SK-N-SH (cell line): ENCODE measurements at regions not wholly inside any gene's neighbourhood (a gene's known extent, or its start where the extent isn't known, plus 50 kb on each side); places are given as distances from the start of the nearest gene placed in this dataset.

ENCODE experiments used
- CTCF ChIA-PET: fragments of 300-600, 350-600 bp; formaldehyde crosslinking; extraction: SDS; loops from one replicate; lab custom pipeline; 2021; lab: Yijun Ruan, JAX
- POLR2A ChIA-PET: fragments of 350-600 bp; sonication (Branson Sonifier 250); formaldehyde crosslinking; extraction: SDS; loops from one replicate; lab custom pipeline; 2020; ENCODE audit warnings: antibody characterized with exemption, inconsistent platforms; lab: Yijun Ruan, JAX
- DNase-seq: peaks from one replicate; pipeline ENCODE4 v3.0.0; 2012
- H2AFZ ChIP-seq: fragments of 200-600 bp; sonication (generic); 2 replicates; pipeline ENCODE4 v1.8.1; 2016; ENCODE audit warnings: antibody characterized with exemption, mild to moderate bottlenecking, low read depth
- H3F3A ChIP-seq: fragments of 200-600 bp; sonication (generic); replicated peaks from 2 replicates; pipeline ENCODE3; 2016; ENCODE audit warnings: antibody characterized with exemption, mild to moderate bottlenecking; ENCODE audit not compliant: insufficient read depth
- H3K27ac ChIP-seq, 2 experiments: fragments of 200-500 bp in 1 of 2; fragments of 200-600 bp in 1 of 2; sonication (Bioruptor generic) in 1 of 2; sonication (generic), shearing (Covaris generic) in 1 of 2; 2 replicates each; pipeline versions ENCODE4 v1.5.1 to v1.6.1; 2014 to 2016; ENCODE audit warnings: low read depth in 2 of 2, inconsistent platforms in 1 of 2, low read length in 1 of 2, mild to moderate bottlenecking in 1 of 2, mixed read lengths in 1 of 2
- H3K27me3 ChIP-seq: fragments of 200-600 bp; sonication (generic), shearing (Covaris generic); 2 replicates; pipeline ENCODE4 v1.6.1; 2016; ENCODE audit warnings: mixed run types; ENCODE audit not compliant: insufficient read depth
- H3K36me3 ChIP-seq, 2 experiments: fragments of 200-500 bp in 1 of 2; fragments of 200-600 bp in 1 of 2; sonication (Bioruptor generic) in 1 of 2; sonication (generic) in 1 of 2; replicated peaks in 1 of 2; 2 replicates each; pipeline versions ENCODE3 to v1.5.1; 2014 to 2016; ENCODE audit warnings: low read length in 1 of 2, mild to moderate bottlenecking in 1 of 2; ENCODE audit not compliant: insufficient read depth in 2 of 2, control insufficient read depth in 1 of 2
- H3K4me1 ChIP-seq, 2 experiments: fragments of 200-500 bp in 1 of 2; fragments of 200-600 bp in 1 of 2; sonication (Bioruptor generic) in 1 of 2; sonication (generic), shearing (Covaris generic) in 1 of 2; 2 replicates each; pipeline versions ENCODE4 v1.5.1 to v1.6.1; 2014 to 2016; ENCODE audit warnings: low read depth in 1 of 2, low read length in 1 of 2, mixed run types in 1 of 2; ENCODE audit not compliant: insufficient read depth in 2 of 2, control insufficient read depth in 1 of 2
- H3K4me2 ChIP-seq: fragments of 200-600 bp; sonication (generic), shearing (Covaris generic); 2 replicates; pipeline ENCODE4 v1.6.1; 2017; ENCODE audit warnings: mixed run types
- H3K4me3 ChIP-seq, 2 experiments: fragments of 200-500 bp in 1 of 2; fragments of 200-600 bp in 1 of 2; sonication (Bioruptor generic) in 1 of 2; sonication (generic), shearing (Covaris generic) in 1 of 2; 2 replicates each; pipeline versions ENCODE4 v1.5.1 to v1.8.1; 2014 to 2016; ENCODE audit warnings: low read depth in 2 of 2, inconsistent platforms in 1 of 2, low read length in 1 of 2, mild to moderate bottlenecking in 1 of 2, mixed read lengths in 1 of 2, moderate library complexity in 1 of 2
- H3K79me2 ChIP-seq: fragments of 200-600 bp; sonication (generic); 2 replicates; pipeline ENCODE4 v1.8.1; 2017; ENCODE audit warnings: mild to moderate bottlenecking; ENCODE audit not compliant: insufficient read depth
- H3K9ac ChIP-seq: fragments of 200-600 bp; sonication (generic); 2 replicates; pipeline ENCODE4 v1.6.1; 2017; ENCODE audit warnings: mixed run types
- H3K9me2 ChIP-seq: fragments of 200-600 bp; sonication (generic); 2 replicates; pipeline ENCODE4 v1.6.1; 2017; ENCODE audit warnings: mixed run types
- H3K9me3 ChIP-seq: fragments of 200-600 bp; sonication (generic); 2 replicates; pipeline ENCODE4 v1.6.1; 2017; ENCODE audit warnings: mixed run types, mild to moderate bottlenecking, moderate library complexity
- H4K20me1 ChIP-seq: fragments of 200-600 bp; sonication (generic); 2 replicates; pipeline ENCODE4 v1.6.1; 2017; ENCODE audit warnings: mild to moderate bottlenecking, mixed run types; ENCODE audit not compliant: insufficient read depth
- CHD2 ChIP-seq: fragments of 150-350 bp; IDR thresholded peaks from 2 replicates; pipeline ENCODE4 v1.6.1; 2018; ENCODE audit warnings: low read length; ENCODE audit not compliant: partially characterized antibody
- ELF1 ChIP-seq: IDR thresholded peaks from 2 replicates; pipeline ENCODE4 v1.4.0; 2012
- EP300 ChIP-seq, 2 experiments: IDR thresholded peaks; 2 replicates each; pipeline versions ENCODE4 v1.4.0 to v1.6.1; 2012; ENCODE audit warnings: borderline replicate concordance in 1 of 2, low read depth in 1 of 2, low read length in 1 of 2
- FOSL2 ChIP-seq: IDR thresholded peaks from 2 replicates; pipeline ENCODE4 v1.4.0; 2012; ENCODE audit warnings: low read depth, mild to moderate bottlenecking, moderate library complexity, borderline replicate concordance
- GABPA ChIP-seq: IDR thresholded peaks from 2 replicates; pipeline ENCODE4 v1.4.0; 2012; ENCODE audit warnings: low read depth, mild to moderate bottlenecking
- NRF1 ChIP-seq: IDR thresholded peaks from 2 replicates; pipeline ENCODE4 v1.6.1; 2012; ENCODE audit warnings: low read depth, mild to moderate bottlenecking, low read length
- SIN3A ChIP-seq: IDR thresholded peaks from 2 replicates; pipeline ENCODE4 v1.6.1; 2012; ENCODE audit warnings: low read depth, mild to moderate bottlenecking, low read length, moderate library complexity, borderline replicate concordance
- TAF1 ChIP-seq: IDR thresholded peaks from 2 replicates; pipeline ENCODE4 v1.6.1; 2012; ENCODE audit warnings: low read depth, mild to moderate bottlenecking, low read length, moderate library complexity, borderline replicate concordance
- TCF12 ChIP-seq: IDR thresholded peaks from 2 replicates; pipeline ENCODE4 v1.4.0; 2012
- WGBS: methylation state at CpG from one replicate; pipeline ENCODE4 v1.1.6; 2017; ENCODE audit warnings: low lambda C conversion rate; 5-methylcytosine and 5-hydroxymethylcytosine counted together
- TF ChIP-seq, protein P1 (sequence below): IDR thresholded peaks from 2 replicates; pipeline ENCODE4 v1.6.1; 2012; ENCODE audit warnings: mild to moderate bottlenecking, low read depth, low read length, moderate library complexity
- TF ChIP-seq, protein P2 (sequence below): fragments of 150-350 bp; IDR thresholded peaks from 2 replicates; pipeline ENCODE4 v1.6.1; 2016; ENCODE audit warnings: mild to moderate bottlenecking, low read depth, low read length
- TF ChIP-seq, protein P3 (sequence below): IDR thresholded peaks from 2 replicates; pipeline ENCODE4 v1.4.0; 2012; ENCODE audit warnings: low read depth, borderline replicate concordance
- TF ChIP-seq, protein P4 (sequence below): IDR thresholded peaks from 2 replicates; pipeline ENCODE4 v1.4.0; 2012; ENCODE audit warnings: low read depth, borderline replicate concordance

DNA sequence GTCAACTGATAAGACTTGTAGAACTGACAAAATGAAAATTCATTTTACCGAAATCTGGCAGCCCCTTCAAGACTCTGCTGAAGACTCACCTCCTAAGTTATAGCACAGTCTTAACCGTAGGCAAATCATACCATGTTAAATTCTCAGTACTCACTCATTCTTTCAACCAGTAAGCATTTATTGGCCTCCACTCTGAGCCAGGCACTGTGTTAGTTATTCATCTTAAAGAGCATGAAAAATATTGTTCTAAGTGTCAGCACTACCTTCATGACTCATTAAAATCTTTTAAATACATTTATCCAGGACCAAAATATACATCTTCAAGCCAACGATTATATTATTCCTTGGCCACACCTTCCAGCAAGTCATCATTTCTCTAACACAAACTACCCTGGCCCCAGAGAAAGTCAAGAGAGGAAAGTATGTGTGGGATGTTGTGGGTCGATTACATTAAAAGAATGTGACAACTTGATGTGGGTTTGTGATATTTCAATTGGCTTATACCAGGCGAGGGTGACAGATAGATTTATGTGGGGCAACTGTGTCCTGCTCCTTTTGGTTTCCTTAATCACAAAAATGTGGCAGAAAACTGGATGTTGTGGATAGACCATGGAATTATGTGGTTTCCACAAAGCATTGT, 55.0 kb downstream of the TMEM30B start:
- TF ChIP-seq CHD2 (no peak), SIN3A (no peak), GABPA (no peak)
- TF ChIP-seq, protein P1, sequence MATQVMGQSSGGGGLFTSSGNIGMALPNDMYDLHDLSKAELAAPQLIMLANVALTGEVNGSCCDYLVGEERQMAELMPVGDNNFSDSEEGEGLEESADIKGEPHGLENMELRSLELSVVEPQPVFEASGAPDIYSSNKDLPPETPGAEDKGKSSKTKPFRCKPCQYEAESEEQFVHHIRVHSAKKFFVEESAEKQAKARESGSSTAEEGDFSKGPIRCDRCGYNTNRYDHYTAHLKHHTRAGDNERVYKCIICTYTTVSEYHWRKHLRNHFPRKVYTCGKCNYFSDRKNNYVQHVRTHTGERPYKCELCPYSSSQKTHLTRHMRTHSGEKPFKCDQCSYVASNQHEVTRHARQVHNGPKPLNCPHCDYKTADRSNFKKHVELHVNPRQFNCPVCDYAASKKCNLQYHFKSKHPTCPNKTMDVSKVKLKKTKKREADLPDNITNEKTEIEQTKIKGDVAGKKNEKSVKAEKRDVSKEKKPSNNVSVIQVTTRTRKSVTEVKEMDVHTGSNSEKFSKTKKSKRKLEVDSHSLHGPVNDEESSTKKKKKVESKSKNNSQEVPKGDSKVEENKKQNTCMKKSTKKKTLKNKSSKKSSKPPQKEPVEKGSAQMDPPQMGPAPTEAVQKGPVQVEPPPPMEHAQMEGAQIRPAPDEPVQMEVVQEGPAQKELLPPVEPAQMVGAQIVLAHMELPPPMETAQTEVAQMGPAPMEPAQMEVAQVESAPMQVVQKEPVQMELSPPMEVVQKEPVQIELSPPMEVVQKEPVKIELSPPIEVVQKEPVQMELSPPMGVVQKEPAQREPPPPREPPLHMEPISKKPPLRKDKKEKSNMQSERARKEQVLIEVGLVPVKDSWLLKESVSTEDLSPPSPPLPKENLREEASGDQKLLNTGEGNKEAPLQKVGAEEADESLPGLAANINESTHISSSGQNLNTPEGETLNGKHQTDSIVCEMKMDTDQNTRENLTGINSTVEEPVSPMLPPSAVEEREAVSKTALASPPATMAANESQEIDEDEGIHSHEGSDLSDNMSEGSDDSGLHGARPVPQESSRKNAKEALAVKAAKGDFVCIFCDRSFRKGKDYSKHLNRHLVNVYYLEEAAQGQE, result no peak
- TF ChIP-seq, protein P2, sequence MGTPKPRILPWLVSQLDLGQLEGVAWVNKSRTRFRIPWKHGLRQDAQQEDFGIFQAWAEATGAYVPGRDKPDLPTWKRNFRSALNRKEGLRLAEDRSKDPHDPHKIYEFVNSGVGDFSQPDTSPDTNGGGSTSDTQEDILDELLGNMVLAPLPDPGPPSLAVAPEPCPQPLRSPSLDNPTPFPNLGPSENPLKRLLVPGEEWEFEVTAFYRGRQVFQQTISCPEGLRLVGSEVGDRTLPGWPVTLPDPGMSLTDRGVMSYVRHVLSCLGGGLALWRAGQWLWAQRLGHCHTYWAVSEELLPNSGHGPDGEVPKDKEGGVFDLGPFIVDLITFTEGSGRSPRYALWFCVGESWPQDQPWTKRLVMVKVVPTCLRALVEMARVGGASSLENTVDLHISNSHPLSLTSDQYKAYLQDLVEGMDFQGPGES, result no peak
- TF ChIP-seq, protein P3, sequence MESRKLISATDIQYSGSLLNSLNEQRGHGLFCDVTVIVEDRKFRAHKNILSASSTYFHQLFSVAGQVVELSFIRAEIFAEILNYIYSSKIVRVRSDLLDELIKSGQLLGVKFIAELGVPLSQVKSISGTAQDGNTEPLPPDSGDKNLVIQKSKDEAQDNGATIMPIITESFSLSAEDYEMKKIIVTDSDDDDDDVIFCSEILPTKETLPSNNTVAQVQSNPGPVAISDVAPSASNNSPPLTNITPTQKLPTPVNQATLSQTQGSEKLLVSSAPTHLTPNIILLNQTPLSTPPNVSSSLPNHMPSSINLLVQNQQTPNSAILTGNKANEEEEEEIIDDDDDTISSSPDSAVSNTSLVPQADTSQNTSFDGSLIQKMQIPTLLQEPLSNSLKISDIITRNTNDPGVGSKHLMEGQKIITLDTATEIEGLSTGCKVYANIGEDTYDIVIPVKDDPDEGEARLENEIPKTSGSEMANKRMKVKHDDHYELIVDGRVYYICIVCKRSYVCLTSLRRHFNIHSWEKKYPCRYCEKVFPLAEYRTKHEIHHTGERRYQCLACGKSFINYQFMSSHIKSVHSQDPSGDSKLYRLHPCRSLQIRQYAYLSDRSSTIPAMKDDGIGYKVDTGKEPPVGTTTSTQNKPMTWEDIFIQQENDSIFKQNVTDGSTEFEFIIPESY, result no peak
- no peaks in the 10 kb centered on the region for H3K36me3 ChIP-seq
- no peaks in the 10 kb centered on the region for H3K9me2 ChIP-seq
- H3K27me3 ChIP-seq, result no peaks in the 10 kb centered on the region
- DNase-seq, result no peak
- H4K20me1 ChIP-seq, result no peaks in the 10 kb centered on the region
- H3K9me3 ChIP-seq, result no peaks in the 10 kb centered on the region
- ChIA-PET CTCF (no interaction called here), POLR2A (no interaction called here)
- no peaks in the 10 kb centered on the region for H3K79me2 ChIP-seq
- H3K4me1 ChIP-seq, result no peaks in the 10 kb centered on the region
- no peak overlapping the region for H3K9ac ChIP-seq
- no peaks in the 10 kb centered on the region for H3F3A ChIP-seq
- H2AFZ ChIP-seq, result no peak overlapping the region
- H3K27ac ChIP-seq, result no peak overlapping the region
- no peak overlapping the region for H3K4me2 ChIP-seq
- no peak overlapping the region for H3K4me3 ChIP-seq
- WGBS, result 48% methylated on average over 5 of the region's 5 CpGs

DNA sequence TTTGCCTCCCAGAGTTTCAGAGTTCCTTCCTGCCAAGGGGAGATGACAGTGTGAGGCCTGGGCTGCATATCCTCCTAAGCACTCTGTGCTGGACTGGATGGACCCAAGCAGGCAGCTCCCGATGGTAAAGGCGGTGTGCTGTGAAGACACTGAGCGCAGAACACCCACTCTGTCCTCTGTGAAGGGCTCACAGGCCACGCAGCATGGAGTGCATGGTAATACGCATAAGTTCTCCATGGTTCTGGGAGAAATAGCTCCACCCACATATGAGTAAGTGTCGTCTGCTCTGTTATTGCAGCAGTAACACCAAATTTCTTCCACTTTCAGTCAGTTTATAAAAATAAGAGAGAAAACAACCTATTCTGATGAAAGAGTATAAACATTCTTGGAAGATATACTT, 55.8 kb downstream of the TMEM30B start:
- Histone ChIP-seq H2AFZ (no peak overlapping the region), H3F3A (no peaks in the 10 kb centered on the region), H3K36me3 (no peaks in the 10 kb centered on the region), H3K4me3 (no peak overlapping the region)
- no peak for DNase-seq
- TF ChIP-seq FOSL2 (no peak), NRF1 (no peak), EP300 (IDR thresholded peaks at IDR 0.05; ENCODE audit: borderline replicate concordance in 1 of 2, low read depth in 1 of 2, low read length in 1 of 2) (no peak), TAF1 (no peak), ELF1 (no peak), TCF12 (no peak)
- TF ChIP-seq, protein P4, sequence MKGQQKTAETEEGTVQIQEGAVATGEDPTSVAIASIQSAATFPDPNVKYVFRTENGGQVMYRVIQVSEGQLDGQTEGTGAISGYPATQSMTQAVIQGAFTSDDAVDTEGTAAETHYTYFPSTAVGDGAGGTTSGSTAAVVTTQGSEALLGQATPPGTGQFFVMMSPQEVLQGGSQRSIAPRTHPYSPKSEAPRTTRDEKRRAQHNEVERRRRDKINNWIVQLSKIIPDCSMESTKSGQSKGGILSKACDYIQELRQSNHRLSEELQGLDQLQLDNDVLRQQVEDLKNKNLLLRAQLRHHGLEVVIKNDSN, result no peak
- TF ChIP-seq, all 33 proteins: peak for 0
- Histone ChIP-seq H3K79me2 (no peaks in the 10 kb centered on the region), H3K4me2 (no peak overlapping the region), H3K9me2 (no peaks in the 10 kb centered on the region), H4K20me1 (no peaks in the 10 kb centered on the region), H3K27ac (no peak overlapping the region), H3K9me3 (no peaks in the 10 kb centered on the region), H3K9ac (no peak overlapping the region), H3K4me1 (no peaks in the 10 kb centered on the region; a peak in 1 of 4 replicates), H3K27me3 (no peaks in the 10 kb centered on the region)
- ChIA-PET CTCF (no interaction called here), POLR2A (interaction anchor here (0.6 kb wide), 1 partner anchor 28 kb away, joined by 3 read pairs; no protein-coding TSS in a partner anchor)
- WGBS, result 85% methylated on average over 3 of the region's 6 CpGs
